Naive thymus-derived CD8-positive, alpha-beta T cell (primary cell): ENCODE measurements at regions not wholly inside any gene's neighbourhood (a gene's known extent, or its start where the extent isn't known, plus 50 kb on each side); places are given as distances from the start of the nearest gene placed in this dataset.

ENCODE experiments used
- ATAC-seq, 2 donors: fragments of 150-1000 bp; cut with Tn5 transposase in 1 of 2; sonication (Bioruptor Pico), chemical (Tn5 transposase) in 1 of 2; 1 replicate in 1 of 2; 2 replicates in 1 of 2; pipeline ENCODE4 v1.10.0; 2021; ENCODE audit warnings: mild to moderate bottlenecking in 2 of 2, moderate library complexity in 2 of 2
- POLR2A ChIA-PET: fragments of 350-600 bp; sonication (Branson Sonifier 250); formaldehyde crosslinking; loops from one replicate; lab custom pipeline; 2021; ENCODE audit warnings: antibody characterized with exemption; lab: Charles Lee
- DNase-seq, 10 donors: peaks; one replicate each; pipeline versions ENCODE4 v3.0.0 to v3.0.0-alpha.2; 2020 to 2022
- H3K27ac Mint-ChIP-seq, 10 donors: one replicate each; pipeline ENCODE4 v1.8.0; 2020 to 2022; ENCODE audit warnings: mild to moderate bottlenecking in 10 of 10, mixed read lengths in 10 of 10, moderate library complexity in 4 of 10, inconsistent platforms in 1 of 10
- H3K27me3 Mint-ChIP-seq, 5 donors: one replicate each; pipeline ENCODE4 v1.8.0; 2021 to 2022; ENCODE audit warnings: mixed read lengths in 5 of 5
- H3K36me3 Mint-ChIP-seq, 3 donors: one replicate each; pipeline ENCODE4 v1.8.0; 2020 to 2022; ENCODE audit warnings: mixed read lengths in 3 of 3, mild to moderate bottlenecking in 2 of 3, inconsistent platforms in 1 of 3
- H3K4me1 Mint-ChIP-seq, 4 donors: one replicate each; pipeline ENCODE4 v1.8.0; 2021 to 2022; ENCODE audit warnings: mixed read lengths in 4 of 4
- H3K4me3 Mint-ChIP-seq, 10 donors: one replicate each; pipeline ENCODE4 v1.8.0; 2020 to 2022; ENCODE audit warnings: mild to moderate bottlenecking in 10 of 10, mixed read lengths in 10 of 10, moderate library complexity in 6 of 10, inconsistent platforms in 1 of 10
- H3K9me3 Mint-ChIP-seq, 9 donors: one replicate each; pipeline ENCODE4 v1.8.0; 2020 to 2022; ENCODE audit warnings: mixed read lengths in 9 of 9, mild to moderate bottlenecking in 3 of 9, inconsistent platforms in 1 of 9, moderate library complexity in 1 of 9

DNA sequence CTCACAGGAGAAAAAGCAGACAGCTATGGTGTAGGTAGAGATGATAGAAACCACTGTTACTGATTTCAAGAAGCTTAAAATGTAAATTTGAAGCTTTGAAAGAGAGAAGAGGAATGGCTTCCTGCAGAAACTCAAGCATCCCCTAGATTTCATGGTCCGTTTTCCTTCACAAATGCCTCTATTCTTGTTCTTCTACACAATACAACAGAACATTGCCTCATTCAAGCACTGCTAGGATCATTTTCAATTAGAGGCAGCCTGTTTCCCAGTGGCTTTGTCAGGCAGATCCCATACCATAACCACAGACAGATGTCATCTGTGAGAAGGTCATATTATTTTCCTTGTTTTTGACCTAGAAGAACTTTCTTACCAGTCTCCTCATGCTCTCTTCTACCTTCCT lies 77.9 kb upstream of the SPRED1 start:
- POLR2A ChIA-PET, result no interaction called here
- H3K27me3 Mint-ChIP-seq, result peaks cover 21 to 53% (median 28%) of the 10 kb centered on the region in 5 donors
- no peak overlapping the region for H3K4me3 Mint-ChIP-seq
- H3K27ac Mint-ChIP-seq, result no peak overlapping the region
- no peak for DNase-seq
- no peak for ATAC-seq
- no peaks in the 10 kb centered on the region for H3K4me1 Mint-ChIP-seq
- no peaks in the 10 kb centered on the region for H3K36me3 Mint-ChIP-seq
- H3K9me3 Mint-ChIP-seq, result no peaks in the 10 kb centered on the region

DNA sequence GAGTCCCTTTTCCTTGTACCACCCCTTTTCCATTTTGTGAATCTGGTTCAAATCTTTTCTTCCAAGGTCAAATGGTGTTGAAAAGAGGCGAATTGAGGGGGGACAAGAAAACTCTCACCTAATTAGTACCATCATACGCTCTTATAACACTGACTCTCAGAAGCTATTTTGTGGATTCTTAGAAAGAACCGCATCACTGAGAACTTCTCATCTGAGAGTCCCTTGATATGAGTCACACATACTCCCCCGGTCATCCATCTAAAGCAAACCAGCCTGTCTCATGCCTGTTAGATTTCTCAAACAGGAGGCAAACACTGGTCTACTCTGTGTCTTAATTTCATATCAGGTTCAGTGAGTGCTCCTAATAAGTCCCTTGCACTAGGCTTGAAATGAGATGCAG lies 76.5 kb upstream of the SPRED1 start:
- Mint-ChIP-seq H3K27ac (no peak overlapping the region), H3K4me1 (no peaks in the 10 kb centered on the region), H3K4me3 (no peak overlapping the region), H3K9me3 (no peaks in the 10 kb centered on the region), H3K27me3 (peaks cover 19 to 58% (median 30%) of the 10 kb centered on the region in 5 donors), H3K36me3 (no peaks in the 10 kb centered on the region)
- DNase-seq (no peak), ATAC-seq (no peak)
- POLR2A ChIA-PET, result no interaction called here

DNA sequence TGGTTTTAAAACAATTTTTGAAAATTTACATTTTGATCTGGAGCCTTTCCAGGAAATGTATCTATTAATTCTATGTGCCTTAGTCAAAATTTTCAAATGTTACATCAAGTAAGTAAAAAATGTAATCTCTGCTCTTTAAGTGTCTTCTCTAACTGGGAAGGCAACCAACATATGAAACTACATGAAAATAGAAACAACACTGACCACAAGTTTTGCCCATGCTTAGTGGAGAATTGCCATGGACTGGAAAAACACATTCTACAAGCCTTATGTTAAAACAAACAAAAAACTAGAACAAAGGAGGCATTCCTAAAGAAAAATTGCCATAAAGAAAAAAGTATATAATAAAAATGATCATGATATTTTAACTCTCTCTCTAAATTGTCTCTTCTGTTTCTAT lies 75.9 kb upstream of the SPRED1 start:
- Mint-ChIP-seq H3K36me3 (no peaks in the 10 kb centered on the region), H3K9me3 (no peaks in the 10 kb centered on the region), H3K4me3 (no peak overlapping the region), H3K27me3 (peaks cover 19 to 60% (median 28%) of the 10 kb centered on the region in 5 donors), H3K4me1 (no peaks in the 10 kb centered on the region), H3K27ac (no peak overlapping the region)
- POLR2A ChIA-PET, result no interaction called here
- DNase-seq, result no peak
- no peak for ATAC-seq

DNA sequence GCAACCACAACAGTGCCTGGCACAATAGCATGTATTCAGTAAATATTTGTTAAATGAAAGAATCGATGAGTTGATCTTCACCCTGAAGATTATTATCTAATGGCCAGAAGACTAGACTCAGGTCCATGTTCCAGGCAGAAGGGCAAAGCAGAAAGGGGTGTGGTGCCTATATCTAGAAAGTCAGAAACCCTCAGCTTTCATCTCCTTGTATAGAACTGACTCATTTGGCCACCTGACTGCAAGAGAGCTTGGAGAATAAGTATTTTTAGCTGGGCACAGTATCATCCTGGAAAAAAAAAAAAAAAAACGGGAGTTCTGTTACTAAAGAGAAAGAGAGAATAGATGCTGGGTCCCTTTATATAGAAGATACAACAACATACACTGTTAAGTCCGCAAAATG lies 69.7 kb upstream of the SPRED1 start:
- no peak overlapping the region for H3K4me3 Mint-ChIP-seq
- no peak for DNase-seq
- peaks cover 8 to 45% (median 17%) of the 10 kb centered on the region in 5 donors for H3K27me3 Mint-ChIP-seq
- H3K4me1 Mint-ChIP-seq, result no peaks in the 10 kb centered on the region
- ATAC-seq, result no peak
- no peak overlapping the region for H3K27ac Mint-ChIP-seq
- H3K36me3 Mint-ChIP-seq, result no peaks in the 10 kb centered on the region
- H3K9me3 Mint-ChIP-seq, result no peaks in the 10 kb centered on the region
- POLR2A ChIA-PET, result no interaction called here

DNA sequence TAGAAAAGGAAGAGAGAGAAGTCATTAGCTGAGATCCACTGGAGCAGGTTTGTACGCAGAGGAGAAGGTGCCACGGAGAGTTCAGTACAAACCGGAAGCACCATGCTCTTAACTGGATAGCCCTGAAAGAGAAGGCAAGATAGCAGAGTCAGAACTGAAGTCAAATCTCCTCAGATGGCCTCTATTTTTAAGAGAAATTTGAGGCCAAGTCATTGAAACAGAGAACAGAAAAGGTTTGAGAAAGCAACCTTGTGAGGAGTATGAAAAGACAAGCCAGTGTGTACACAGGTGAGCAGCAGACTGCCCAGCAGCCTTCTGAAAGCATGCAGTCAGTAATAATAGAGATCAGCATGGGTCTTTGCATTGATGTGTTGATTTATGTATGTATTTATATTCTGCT lies 66.1 kb upstream of the SPRED1 start:
- no peaks in the 10 kb centered on the region for H3K9me3 Mint-ChIP-seq
- no peak for ATAC-seq
- POLR2A ChIA-PET, result no interaction called here
- H3K27me3 Mint-ChIP-seq, result peaks cover 10 to 46% (median 17%) of the 10 kb centered on the region in 5 donors
- H3K4me3 Mint-ChIP-seq, result no peak overlapping the region
- no peak for DNase-seq
- H3K36me3 Mint-ChIP-seq, result no peaks in the 10 kb centered on the region
- H3K4me1 Mint-ChIP-seq, result no peaks in the 10 kb centered on the region
- H3K27ac Mint-ChIP-seq, result no peak overlapping the region

DNA sequence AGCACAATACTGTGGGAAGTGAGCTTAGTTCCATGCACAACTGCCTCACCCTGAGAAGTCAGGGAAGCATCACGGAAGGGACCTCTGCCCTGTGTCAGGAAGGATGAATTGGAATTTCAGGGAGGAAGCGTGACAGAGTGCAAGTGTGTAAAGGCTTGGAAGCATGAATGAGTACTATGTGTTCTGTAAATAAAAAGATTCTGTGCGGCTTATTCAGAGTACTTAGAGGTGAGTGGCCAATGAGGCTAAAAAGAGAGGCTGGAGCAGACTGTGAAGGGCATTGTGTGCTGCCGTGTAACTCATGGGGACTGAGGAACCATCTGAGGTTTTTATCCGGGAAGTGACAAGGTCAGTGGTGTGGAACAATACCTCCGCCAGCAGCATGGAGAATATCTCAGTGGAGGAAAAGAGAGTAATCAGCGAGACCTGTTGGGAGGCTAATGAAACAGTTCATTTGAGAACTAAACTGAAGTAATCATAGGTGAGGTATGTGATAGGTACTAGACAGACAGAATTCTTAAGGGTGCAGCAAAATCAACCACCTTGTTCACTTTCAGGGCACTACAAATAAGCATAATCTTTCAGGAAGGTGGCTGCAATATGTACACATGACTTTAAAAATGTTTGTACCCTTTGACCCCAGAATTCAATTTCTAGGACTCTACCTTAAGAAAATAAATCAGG lies 64.9 kb upstream of the SPRED1 start:
- POLR2A ChIA-PET, result no interaction called here
- Mint-ChIP-seq H3K4me1 (no peaks in the 10 kb centered on the region), H3K36me3 (no peaks in the 10 kb centered on the region)

DNA sequence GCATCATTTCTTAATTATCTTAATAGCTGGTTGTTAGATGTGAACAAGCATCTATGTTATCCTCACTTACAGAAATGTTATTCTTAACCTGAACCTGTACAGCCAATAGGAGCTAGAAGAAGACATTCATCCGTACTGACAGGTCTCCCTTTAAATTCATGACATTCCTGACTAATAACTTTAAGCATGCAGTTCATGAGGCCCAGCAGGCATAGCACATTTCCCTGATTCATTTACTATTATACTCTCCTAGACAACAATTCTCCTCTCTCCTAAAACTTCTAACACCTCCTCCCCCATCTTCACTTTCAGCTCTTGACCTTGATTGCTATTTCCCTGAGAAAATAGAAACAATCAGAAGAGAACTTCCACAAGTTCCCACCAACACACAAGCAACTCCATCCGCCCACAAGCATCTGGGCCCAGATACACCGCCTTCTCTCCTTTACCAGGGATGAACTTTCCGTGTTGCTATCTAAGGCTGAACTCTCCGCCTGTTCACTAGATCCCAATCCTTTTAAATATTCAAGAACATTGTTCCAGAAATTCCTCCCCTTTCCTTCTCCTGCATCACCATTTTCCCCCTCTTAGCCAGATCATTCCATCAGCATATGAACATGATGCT lies 62.9 kb upstream of the SPRED1 start:
- Mint-ChIP-seq H3K27me3 (peaks cover 9 to 37% (median 15%) of the 10 kb centered on the region in 5 donors), H3K27ac (no peak overlapping the region), H3K36me3 (no peaks in the 10 kb centered on the region), H3K4me3 (no peak overlapping the region), H3K9me3 (no peaks in the 10 kb centered on the region), H3K4me1 (no peaks in the 10 kb centered on the region)
- POLR2A ChIA-PET, result no interaction called here
- ATAC-seq (no peak), DNase-seq (no peak)

More for the DNA sequence above, 64.9 kb upstream of the SPRED1 start:
- Mint-ChIP-seq H3K27ac (no peak overlapping the region), H3K4me3 (no peak overlapping the region), H3K27me3 (peaks cover 9 to 42% (median 17%) of the 10 kb centered on the region in 5 donors), H3K9me3 (no peaks in the 10 kb centered on the region)
- ATAC-seq, result no peak
- no peak for DNase-seq

DNA sequence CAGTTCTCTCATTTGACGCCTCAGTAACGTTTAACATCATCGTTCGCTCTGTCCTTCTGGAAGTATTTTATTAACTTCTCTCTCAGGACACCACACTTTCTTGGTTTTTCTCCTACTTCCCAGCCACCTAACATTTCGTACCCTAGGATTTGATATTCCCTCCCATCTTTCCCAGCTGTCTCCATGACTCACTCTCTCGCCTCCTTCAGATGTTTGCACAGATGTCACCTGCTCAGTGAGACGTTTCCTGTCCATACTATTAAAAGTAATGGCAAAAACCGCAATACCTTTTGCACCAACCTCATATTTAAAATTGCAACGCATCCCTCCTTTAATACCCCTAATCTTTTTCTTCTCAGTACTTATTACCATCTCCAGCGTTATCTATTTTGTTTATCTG lies 62.1 kb upstream of the SPRED1 start:
- ATAC-seq (no peak), DNase-seq (no peak)
- Mint-ChIP-seq H3K27ac (no peak overlapping the region), H3K4me1 (no peaks in the 10 kb centered on the region), H3K27me3 (peaks cover 11 to 37% (median 15%) of the 10 kb centered on the region in 5 donors), H3K36me3 (no peaks in the 10 kb centered on the region), H3K4me3 (no peak overlapping the region), H3K9me3 (no peaks in the 10 kb centered on the region)
- POLR2A ChIA-PET, result no interaction called here

DNA sequence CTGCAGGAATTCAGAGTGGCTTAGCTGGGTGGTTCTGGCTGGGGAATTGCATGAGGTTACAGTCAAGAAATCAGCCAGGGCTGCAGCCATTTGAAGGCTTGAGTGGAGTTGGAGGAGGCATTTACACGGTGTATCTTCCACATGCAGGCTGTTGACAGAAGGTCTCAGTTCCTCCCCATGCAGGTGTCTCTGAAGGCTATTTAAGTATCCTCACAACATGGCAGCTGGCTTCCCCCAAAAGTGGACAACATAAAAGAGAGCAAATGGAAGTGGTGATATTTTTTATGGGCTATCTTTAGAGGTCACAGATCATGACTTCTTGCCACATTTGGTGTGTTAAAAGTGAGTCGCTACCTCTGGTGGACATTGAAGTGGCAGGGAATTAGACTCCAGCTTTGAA lies 60.1 kb upstream of the SPRED1 start:
- no peaks in the 10 kb centered on the region for H3K4me1 Mint-ChIP-seq
- H3K9me3 Mint-ChIP-seq, result no peaks in the 10 kb centered on the region
- ATAC-seq (no peak), DNase-seq (no peak)
- H3K27ac Mint-ChIP-seq, result no peak overlapping the region
- POLR2A ChIA-PET, result no interaction called here
- H3K36me3 Mint-ChIP-seq, result no peaks in the 10 kb centered on the region
- peaks cover 12 to 34% (median 20%) of the 10 kb centered on the region in 5 donors for H3K27me3 Mint-ChIP-seq
- no peak overlapping the region for H3K4me3 Mint-ChIP-seq

DNA sequence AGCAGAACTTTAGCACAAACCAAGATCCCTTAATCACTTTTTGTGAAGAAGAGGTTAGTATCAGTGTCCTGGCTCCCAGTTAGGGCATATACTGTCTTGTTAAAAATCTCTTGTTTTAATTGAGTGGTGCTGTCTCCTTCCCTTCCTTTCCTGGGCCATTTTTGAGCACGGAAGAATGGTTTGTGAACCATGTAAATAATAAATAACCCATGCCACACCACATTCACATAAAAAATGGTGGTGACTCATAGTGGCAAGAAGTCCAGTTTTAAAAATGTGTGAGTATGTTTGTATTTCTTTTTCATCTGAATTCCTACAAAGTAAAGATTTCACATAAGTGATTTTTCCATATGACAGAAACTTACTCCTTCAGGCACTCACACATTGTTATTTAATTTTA lies 59.1 kb upstream of the SPRED1 start:
- ATAC-seq (no peak), DNase-seq (no peak)
- Mint-ChIP-seq H3K27ac (no peak overlapping the region), H3K36me3 (no peaks in the 10 kb centered on the region), H3K27me3 (peaks cover 12 to 28% (median 20%) of the 10 kb centered on the region in 5 donors), H3K9me3 (no peaks in the 10 kb centered on the region), H3K4me1 (no peaks in the 10 kb centered on the region), H3K4me3 (no peak overlapping the region)
- POLR2A ChIA-PET, result no interaction called here

DNA sequence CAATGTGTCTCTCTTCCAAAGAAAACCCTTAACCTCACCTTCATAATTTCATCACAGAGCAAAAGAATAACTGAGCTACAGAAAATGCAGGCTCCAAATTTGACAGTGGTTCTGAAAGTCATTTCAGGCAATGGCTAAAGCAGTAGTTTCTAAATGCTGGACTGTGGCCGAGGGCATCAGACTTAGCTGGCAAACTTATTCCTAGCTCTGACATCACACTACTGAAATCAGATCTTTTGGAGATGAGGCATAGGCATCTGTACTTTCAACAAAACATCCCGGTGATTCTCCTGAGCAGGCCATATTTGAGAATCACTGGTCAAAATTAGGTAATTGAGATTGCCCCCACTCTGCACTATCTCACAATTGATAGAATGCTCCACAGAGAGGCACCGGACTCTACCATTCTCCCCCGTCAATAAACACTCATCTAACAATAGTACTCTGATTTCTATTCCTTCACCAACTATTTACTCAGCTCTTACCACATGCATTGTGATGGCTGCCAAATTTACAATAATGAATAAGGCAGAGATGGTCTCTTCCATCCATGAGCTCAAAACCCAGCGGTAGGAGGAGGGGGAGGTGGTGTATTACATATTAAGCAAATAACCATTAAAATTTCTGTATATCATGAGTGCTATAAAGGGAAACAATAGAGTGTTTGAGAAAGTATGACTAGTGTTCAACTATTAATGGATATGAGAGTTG lies 57.3 kb upstream of the SPRED1 start:
- POLR2A ChIA-PET, result no interaction called here
- H3K27me3 Mint-ChIP-seq, result peaks cover 6 to 36% (median 14%) of the 10 kb centered on the region in 5 donors
- H3K36me3 Mint-ChIP-seq, result no peaks in the 10 kb centered on the region
- no peak overlapping the region for H3K27ac Mint-ChIP-seq
- DNase-seq (no peak), ATAC-seq (no peak)
- H3K9me3 Mint-ChIP-seq, result no peaks in the 10 kb centered on the region
- H3K4me1 Mint-ChIP-seq, result no peaks in the 10 kb centered on the region
- H3K4me3 Mint-ChIP-seq, result no peak overlapping the region

DNA sequence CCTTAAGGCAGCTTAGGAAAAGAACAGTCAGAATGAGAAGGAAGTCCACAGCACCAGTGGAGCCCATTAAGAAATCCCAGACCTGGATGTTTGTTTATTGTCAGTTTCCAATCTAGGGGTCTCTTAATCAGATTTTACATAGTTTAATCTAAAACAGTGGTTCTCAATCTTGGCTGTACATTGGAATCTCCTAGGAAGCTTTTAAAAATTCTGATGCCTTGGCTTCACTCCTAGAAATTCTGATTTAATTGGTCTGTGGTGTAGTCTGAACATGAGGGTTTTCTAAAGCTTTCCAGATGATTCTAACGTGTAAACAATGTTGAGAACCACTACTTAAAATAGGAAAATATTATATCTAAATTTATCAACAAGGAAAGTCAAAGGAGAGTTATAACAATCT lies 56.6 kb upstream of the SPRED1 start:
- H3K9me3 Mint-ChIP-seq, result no peaks in the 10 kb centered on the region
- DNase-seq, result no peak
- no peak for ATAC-seq

DNA sequence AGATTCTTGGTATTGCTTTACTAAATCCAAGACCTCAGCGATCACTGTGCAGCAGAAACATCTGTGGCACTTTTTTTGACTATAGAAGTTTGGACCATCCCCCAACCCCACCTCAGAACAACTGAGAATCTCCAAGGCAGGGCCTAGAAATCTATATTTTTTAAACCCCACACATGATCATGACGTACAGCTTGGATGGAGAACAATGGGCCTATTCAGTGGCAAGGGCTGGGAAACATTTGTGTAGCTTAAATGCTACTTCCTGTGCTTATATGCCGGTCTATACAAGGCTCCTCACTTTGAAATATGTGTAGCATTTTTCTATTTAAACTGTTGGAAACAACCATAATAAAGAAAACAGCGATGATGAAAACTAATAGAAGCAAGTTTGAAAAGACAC lies 55.1 kb upstream of the SPRED1 start:
- Mint-ChIP-seq H3K9me3 (no peaks in the 10 kb centered on the region), H3K36me3 (no peaks in the 10 kb centered on the region), H3K27me3 (peaks cover 9 to 42% (median 15%) of the 10 kb centered on the region in 5 donors), H3K4me3 (no peak overlapping the region), H3K4me1 (no peaks in the 10 kb centered on the region), H3K27ac (no peak overlapping the region)
- POLR2A ChIA-PET, result no interaction called here
- ATAC-seq (no peak), DNase-seq (no peak)

More for the DNA sequence above, 56.6 kb upstream of the SPRED1 start:
- H3K4me3 Mint-ChIP-seq, result no peak overlapping the region
- H3K36me3 Mint-ChIP-seq, result no peaks in the 10 kb centered on the region
- no peak overlapping the region for H3K27ac Mint-ChIP-seq
- peaks cover 9 to 36% (median 12%) of the 10 kb centered on the region in 5 donors for H3K27me3 Mint-ChIP-seq
- H3K4me1 Mint-ChIP-seq, result no peaks in the 10 kb centered on the region
- POLR2A ChIA-PET, result no interaction called here
